HG03442 (cell line): ENCODE measurements at regions not wholly inside any gene's neighbourhood (a gene's known extent, or its start where the extent isn't known, plus 50 kb on each side); places are given as distances from the start of the nearest gene placed in this dataset.

ENCODE experiments used
- ATAC-seq: cut with Tn5 transposase; IDR thresholded peaks from one replicate; pipeline ENCODE4 v1.9.1; 2021; ENCODE audit warnings: mild to moderate bottlenecking, moderate library complexity; ENCODE audit not compliant: unreplicated experiment

DNA sequence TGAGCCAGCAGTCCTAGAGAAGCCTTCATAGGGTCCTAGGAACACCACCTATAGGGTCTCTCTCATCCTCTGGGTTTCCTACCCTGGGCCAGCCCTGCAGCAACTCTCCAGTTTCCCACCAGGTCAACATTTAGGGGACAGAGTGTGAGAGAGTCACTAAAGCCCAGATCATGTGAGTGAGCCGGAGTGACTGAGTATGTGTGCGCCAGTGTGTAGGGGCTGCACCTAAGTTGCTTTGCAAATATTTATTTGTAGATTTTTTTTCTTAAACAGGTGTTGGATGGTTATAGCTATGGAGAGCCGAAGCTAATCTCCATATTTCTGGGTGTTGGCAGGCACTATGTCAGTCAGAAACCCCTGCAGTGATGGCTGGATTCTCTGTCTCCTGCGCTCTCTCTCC lies 232.5 kb upstream of the NCAM1 start:
- no peak for ATAC-seq

- no peak for ATAC-seq
Measured at GRCh38 chr11:112730591-112730990, 230.6 kb upstream of the NCAM1 start.

DNA sequence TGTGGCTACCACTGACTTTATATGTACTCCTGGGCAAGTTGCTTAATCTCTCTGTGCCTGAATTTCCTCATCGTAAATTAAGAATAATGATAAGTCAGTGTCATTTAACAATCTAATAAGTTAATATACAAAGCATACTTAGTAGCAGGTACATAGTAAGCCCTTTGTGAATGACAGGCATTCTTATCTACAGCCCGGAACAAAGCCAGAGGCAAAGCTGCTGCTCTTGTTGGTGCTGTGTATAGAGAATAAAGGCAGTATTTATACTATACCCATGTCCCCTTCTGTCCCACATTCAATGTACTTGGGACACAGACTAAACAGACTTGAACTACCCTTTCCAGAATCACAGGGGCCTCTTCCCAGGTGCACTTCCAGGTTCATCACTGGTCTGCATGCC lies 229.7 kb upstream of the NCAM1 start:
- ATAC-seq, result no peak

DNA sequence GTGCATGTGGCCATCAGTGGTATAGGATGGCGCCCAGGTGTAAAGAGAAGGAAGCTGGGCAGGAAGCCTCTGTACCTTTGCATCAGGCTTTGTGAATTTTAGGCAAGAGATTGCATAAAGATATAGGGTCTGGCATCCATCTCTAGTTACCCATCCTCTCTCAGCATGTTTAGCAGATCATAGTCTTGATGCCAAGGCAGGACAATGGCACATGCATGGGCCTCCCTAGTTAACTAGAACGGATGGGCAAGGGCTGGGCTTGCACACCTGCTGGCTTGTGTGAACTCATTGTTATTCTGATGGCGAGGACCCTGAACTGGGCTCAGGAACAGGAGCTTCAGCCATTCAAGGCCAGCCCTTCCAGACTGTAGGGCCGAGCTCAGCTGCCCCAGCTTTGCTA lies 229.2 kb upstream of the NCAM1 start:
- no peak for ATAC-seq

DNA sequence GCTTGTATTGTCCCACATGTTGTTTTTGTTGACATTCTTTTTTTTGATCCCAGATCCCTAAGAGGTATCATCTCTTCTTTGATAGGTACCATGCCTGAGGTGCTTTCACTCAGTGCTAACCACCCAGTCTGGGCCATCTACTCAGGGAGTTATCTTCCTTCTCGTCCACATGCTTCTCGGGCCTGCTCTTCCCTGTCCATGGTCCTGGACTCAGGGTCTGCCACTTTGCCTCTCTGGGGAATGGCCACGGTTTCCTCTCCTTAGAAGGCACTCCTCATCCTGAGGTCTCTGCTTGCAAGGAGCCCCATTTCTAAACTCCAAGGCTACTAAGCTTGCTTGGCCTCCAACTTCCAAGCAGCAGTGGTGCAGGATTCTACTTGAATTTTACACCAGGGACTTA lies 227.0 kb upstream of the NCAM1 start:
- ATAC-seq, result no peak

DNA sequence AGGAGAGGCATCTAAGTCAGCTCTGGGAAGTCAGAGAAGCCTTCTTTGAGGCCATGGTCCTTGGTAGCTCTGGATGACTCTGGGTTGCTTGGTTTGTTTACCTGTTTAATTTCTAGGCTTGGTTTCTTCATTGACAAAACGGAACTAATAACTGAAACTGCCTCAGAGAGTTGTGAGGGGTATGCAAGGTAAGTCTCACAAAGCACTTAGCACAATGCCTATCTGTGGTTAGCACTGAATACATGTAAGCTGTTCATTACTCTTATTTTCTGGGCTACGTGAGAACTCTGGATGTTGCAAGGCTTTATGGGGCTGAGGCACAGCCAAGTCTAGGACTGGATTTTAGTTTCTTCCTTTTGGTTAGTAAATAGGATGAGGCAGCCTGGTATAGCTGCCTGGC lies 225.8 kb upstream of the NCAM1 start:
- no peak for ATAC-seq

GRCh38 chr11:112744041-112744440 lies 217.2 kb upstream of the NCAM1 start:
- ATAC-seq, result no peak

DNA sequence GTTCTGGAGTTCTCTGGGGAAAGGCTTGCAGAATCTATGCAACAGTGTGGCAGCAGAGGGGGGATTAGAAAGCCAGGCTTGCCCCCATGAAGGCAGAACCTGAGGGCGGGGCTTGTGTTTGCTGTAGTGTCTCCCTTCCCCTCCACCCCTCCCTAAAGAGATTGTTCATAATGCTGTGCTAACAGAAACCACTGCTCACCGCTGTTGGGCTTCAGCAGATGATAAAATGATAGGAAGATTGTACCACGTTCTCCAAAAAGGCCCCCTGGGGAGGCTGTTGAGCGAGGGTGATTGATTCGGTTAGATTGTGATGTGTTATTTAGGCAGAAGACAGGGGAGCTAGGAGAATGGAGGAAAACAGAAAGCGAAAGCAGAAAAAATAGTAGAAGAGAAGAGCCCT lies 215.2 kb upstream of the NCAM1 start:
- ATAC-seq, result no peak

- no peak for ATAC-seq
Measured at GRCh38 chr11:112748252-112748651, 213.0 kb upstream of the NCAM1 start.

DNA sequence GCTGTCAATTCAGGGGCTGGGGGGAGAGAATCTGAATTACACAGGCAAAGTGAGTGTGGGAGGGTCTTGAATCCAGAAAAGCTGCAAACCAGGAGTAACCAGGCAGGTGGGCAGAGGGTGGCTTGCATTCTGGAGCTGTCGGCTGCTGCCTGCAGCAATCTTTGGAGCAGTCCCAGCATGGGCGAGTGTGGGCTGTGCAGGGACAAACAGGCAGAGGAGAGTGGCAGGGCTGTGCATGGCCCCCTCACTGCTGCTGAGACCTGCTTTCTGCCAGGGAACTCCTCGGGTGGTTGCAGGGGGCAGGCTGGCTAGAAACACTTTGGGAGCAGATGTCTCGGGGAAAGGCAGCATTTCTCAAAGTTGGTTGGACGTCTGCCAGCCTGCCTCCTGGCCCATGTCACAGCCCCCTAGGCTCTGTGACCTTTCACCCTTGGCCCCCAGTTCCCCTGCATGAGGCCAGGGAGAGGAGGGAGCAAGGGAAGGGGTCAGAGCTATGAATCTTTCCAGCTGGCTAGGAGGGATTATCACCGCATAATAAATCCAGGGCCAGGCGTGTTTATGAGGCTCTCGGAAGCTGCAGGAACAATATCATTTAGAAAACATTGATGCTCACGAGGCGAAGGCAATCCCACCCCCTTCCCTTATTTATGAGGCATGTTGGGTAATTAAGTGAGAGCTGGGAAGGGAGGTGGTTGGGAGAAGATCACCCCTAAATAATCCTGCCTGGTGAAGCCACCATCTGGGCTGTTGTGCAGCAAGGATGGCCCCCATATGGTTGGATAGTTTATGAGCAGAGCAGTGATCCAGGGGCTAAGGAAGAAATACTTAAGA lies 212.3 kb upstream of the NCAM1 start:
- ATAC-seq, result no peak

DNA sequence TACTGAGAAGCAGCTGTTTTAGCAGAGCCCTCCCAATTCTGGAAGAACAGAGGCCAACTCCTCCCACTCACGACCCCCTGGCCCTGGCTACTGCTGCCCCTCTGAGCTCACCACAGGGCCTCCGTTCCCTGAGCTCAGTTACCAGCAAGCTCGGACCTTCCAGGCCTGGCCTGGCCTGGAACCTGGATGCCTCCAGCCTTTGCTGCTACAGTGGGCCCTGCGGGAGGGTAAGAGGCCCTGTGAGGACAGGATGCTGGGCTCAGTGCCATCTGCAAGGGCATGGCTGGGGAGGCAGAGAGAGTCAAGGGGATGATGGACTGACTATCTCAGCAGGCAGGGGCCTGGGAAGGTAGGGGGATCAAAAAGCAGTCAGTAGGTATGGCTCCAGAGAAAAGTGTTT lies 209.9 kb upstream of the NCAM1 start:
- no peak for ATAC-seq

- no peak for ATAC-seq
Measured at GRCh38 chr11:112751772-112752171, 209.4 kb upstream of the NCAM1 start.

DNA sequence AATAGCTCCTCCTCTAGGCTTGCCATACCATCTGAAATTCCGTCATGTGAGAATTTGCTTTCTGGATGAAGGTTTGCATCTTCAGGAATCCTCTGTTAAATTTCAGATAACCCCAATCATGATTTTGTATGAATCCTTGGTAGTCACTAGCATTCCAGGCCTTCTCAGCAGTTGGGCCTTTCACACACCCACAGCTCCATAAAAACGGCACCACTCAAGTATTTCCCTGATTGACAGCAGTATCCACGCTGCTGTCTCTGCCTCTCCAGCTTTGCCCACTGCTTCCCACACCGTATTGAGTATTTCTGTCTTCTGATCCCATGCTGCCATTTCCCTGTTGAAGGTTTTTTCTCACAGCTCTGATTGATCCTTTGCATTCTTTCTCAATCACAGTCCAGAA lies 208.7 kb upstream of the NCAM1 start:
- no peak for ATAC-seq

DNA sequence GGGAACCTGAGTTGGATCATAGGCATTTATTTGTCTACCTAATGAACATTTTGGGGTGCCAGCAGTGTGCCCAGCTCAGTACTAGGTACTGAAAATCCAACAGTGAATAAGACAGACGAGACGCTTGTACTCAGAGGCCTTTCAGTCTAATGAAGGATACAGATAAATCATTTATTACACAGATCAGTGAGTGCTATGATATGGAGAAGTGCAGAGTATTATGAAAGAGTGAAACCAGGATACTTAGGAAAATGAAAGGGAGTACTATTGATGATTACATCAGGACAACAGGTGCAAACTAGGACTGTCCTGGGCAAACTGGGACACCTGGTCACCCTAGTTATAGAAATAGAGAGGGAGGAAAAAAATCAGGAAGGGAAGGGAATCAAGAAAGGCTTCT lies 207.5 kb upstream of the NCAM1 start:
- ATAC-seq, result no peak

- ATAC-seq, result no peak
Measured at GRCh38 chr11:112759418-112759817, 201.8 kb upstream of the NCAM1 start.

GRCh38 chr11:112760396-112761059 lies 200.7 kb upstream of the NCAM1 start:
- ATAC-seq, result no peak

DNA sequence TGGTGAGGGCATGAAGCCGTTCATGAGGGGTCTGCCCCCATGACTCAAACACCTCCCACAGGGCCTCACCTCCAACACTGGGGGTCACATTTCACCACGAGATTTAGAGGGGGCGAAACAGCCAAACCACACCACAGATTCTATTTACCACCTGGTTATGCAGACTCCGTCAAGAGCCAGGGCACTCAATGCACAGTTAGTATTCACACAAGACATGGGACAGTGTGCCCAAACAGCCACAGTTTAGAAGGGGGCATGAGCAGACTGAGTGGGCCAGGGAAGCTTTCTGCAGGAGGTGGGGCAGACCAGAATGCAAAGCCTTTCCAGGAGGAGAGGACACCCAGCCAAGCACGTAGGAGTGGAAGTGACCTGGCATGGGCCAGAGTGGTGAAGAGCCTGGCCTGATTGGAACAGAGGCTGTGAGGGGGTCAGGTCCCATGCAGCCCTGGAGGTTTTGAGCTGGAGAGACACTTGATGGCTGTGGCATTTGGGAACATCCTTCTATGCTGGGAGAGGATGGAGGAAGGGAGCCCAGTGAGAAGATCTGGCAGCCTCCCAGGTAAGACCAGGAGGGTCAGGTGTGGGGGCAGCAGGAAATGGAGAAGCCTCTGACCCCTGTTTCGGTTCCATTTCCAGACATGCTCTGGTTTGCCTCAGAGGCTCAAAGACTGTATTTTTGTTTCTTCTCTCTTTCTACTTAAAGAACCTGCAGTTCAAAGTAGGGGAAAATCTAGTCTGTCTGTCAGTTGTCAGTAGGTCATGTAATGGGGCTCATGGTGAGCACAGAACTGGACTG lies 199.1 kb upstream of the NCAM1 start:
- ATAC-seq, result no peak

DNA sequence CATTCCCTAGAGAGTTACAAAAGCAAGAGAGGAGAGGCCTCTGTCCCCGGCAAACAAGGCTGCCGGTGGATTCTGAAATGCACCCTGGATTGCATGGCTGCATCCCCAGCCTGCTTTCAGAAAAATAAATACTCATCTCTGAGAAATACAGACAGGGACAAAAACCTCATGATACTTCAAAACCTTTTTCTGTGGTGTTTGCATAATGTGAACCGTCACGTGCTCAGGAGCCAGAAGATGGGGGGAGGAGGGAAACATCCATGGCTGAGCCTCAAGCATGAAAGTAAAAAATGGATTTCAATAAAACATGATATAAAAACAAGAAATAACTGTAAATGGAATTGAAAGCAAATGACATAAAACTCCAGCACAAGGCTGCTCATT lies 198.5 kb upstream of the NCAM1 start:
- no peak for ATAC-seq

DNA sequence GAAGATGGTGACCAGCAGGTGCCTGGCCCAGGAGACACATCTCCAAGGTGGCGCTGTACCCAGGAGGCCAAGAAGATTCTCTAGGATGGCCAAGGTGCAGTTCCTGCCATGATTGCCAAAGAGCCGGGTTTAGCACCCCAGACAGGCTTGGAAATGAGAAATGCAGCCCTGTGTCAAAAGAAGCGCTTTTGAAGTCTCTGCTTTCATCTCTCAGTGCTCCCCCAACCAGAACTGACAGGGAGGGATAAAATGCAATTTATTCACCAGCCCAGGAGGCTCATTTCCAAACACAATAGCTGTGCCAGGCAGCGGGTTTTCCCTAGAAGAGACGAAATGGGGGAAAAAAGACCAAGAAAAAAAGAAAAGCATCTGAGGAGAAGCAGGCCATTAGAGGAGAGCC lies 195.9 kb upstream of the NCAM1 start:
- no peak for ATAC-seq

- ATAC-seq, result no peak
Measured at GRCh38 chr11:112769170-112769569, 192.1 kb upstream of the NCAM1 start.

DNA sequence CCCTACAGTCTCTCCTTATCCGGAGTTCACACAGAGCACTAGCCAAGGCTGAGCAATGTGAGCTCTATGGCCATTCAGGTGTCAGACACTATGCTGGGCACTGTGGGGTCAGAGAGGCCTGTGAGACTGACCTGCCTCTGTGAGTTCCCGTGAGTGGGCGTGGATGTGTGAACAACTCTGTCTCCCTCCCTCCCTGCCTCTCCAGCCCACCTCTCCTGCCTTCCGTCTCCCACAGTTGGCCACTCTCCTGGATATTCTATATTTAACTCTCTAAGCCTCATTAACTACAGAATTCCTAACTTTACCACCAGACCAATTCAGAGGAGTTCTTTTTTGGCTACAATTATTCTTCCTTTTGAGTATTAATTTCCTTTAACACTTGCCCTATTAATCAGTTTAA lies 191.6 kb upstream of the NCAM1 start:
- ATAC-seq, result no peak

DNA sequence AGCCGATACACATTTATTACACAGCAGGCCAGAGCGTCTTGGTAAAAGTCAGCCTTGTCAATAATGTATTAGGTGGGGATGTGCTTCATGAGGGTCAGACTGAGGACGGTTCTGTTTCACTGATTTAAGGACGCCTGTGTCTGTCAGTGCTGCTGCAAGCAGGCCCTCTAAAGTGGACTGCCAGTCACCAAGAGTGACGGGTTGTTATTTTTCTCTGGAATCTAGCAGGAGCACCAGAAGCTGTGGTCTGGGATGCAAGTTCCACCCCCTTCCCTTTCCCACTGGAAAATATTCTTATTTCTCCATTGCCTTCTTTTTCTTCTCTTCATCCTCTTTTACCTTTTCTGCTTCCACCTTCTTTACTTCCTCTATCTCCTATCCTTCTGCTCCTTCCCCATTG lies 191.2 kb upstream of the NCAM1 start:
- no peak for ATAC-seq
